ENCODE measurements at regions not wholly inside any gene's neighbourhood (a gene's known extent, or its start where the extent isn't known, plus 50 kb on each side); places are given as distances from the start of the nearest gene placed in this dataset.

DNA sequence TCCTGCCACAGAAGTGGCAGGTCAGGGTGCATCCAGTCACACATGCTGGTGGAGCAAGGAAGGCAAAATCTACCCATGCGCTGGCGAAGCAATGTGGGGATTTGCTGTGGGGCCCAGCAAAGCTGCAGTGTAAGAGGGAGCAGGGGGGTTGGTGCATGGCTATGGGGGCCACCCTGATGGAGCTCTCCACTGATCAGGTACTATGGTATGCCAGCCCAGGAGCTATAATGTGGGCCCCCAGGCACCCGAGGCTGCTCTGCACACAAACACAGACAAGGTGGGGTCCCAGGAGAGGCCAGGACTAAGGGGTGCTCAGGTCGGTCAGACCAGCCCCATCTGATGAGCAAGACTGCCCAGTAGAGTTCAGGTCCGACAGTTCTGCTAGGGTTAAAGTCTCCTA lies 213.5 kb downstream of the ZC3H11B start:
- no peak for DNase-seq (ENCODE audit: low spot score in 2 of 2, unreplicated experiment in 2 of 2)
- no peaks in the 10 kb centered on the region for H3K27me3 Mint-ChIP-seq (ENCODE audit: low read depth)
- H3K27ac Mint-ChIP-seq: no peak overlapping the region
- no peaks in the 10 kb centered on the region for H3K4me1 Mint-ChIP-seq
- peaks cover 16% of the 10 kb centered on the region for H3K36me3 Mint-ChIP-seq
- H3K4me3 Mint-ChIP-seq: no peak overlapping the region
- TF ChIP-seq, protein P1, sequence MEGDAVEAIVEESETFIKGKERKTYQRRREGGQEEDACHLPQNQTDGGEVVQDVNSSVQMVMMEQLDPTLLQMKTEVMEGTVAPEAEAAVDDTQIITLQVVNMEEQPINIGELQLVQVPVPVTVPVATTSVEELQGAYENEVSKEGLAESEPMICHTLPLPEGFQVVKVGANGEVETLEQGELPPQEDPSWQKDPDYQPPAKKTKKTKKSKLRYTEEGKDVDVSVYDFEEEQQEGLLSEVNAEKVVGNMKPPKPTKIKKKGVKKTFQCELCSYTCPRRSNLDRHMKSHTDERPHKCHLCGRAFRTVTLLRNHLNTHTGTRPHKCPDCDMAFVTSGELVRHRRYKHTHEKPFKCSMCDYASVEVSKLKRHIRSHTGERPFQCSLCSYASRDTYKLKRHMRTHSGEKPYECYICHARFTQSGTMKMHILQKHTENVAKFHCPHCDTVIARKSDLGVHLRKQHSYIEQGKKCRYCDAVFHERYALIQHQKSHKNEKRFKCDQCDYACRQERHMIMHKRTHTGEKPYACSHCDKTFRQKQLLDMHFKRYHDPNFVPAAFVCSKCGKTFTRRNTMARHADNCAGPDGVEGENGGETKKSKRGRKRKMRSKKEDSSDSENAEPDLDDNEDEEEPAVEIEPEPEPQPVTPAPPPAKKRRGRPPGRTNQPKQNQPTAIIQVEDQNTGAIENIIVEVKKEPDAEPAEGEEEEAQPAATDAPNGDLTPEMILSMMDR (IDR thresholded peaks at IDR 0.05; ENCODE audit: unreplicated experiment): no peak
- peaks cover 34% of the 10 kb centered on the region for H3K9me3 Mint-ChIP-seq

DNA sequence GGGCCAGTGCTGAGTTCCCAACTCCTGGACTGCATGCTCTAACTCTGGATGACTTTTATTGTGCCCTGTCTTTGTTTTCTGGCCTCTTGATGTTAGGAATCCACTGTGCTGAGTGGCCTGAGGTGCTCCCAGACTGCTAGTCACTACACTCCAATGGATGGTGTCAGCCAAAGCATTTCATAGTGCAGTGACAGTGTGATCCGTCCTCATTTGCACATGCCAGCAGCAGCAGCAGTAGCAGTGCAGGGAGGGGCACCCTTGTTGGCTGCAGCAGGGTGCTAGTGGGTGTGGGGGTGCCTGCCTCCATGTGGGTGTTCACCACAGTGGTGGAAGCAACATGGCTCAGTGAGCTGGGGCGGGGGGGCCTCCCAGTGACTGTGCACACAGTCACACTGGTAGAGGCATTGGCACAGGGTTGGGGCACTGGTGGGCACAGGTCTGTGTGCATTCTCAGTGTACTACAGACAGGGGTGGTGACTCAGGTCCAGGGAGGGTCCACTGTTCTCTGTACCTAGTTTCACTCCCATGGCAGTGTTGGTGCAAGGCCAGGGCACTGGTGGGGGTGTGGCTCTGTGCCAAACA lies 214.0 kb downstream of the ZC3H11B start:
- DNase-seq (ENCODE audit: low spot score in 2 of 2, unreplicated experiment in 2 of 2): no peak
- H3K27me3 Mint-ChIP-seq (ENCODE audit: low read depth): no peaks in the 10 kb centered on the region
- peaks cover 16% of the 10 kb centered on the region for H3K36me3 Mint-ChIP-seq

DNA sequence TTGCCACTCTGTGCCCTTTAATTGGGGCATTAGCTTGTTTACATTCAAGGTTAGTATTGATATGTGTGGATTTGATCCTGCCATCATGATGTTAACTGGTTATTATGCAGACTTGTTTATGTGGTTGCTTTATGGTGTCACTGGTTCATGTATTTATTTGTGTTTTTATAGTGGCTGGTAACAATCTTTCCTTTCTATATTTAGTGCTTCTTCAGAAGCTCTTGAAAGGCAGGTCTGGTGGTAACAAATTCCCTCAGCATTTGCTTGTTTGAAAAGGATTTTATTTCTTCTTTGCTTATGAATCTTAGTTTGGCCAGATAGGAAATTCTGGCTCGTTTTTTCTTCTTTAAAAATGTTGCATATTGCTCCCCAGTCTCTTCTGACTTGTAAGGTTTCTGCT lies 215.4 kb downstream of the ZC3H11B start:
- H3K4me1 Mint-ChIP-seq: no peaks in the 10 kb centered on the region
- H3K27me3 Mint-ChIP-seq (ENCODE audit: low read depth): no peaks in the 10 kb centered on the region
- TF ChIP-seq, protein P1 (IDR thresholded peaks at IDR 0.05; ENCODE audit: unreplicated experiment): no peak
- peaks cover 16% of the 10 kb centered on the region for H3K36me3 Mint-ChIP-seq
- H3K4me3 Mint-ChIP-seq: no peak overlapping the region
- peaks cover 41% of the 10 kb centered on the region for H3K9me3 Mint-ChIP-seq
- DNase-seq (ENCODE audit: low spot score in 2 of 2, unreplicated experiment in 2 of 2): no peak
- no peak overlapping the region for H3K27ac Mint-ChIP-seq

More for the DNA sequence above, 214.0 kb downstream of the ZC3H11B start:
- Mint-ChIP-seq H3K4me1 (no peaks in the 10 kb centered on the region), H3K27ac (no peak overlapping the region), H3K9me3 (peaks cover 37% of the 10 kb centered on the region), H3K4me3 (no peak overlapping the region)
- TF ChIP-seq, protein P1 (IDR thresholded peaks at IDR 0.05; ENCODE audit: unreplicated experiment): no peak

- peaks cover 8% of the 10 kb centered on the region for H3K36me3 Mint-ChIP-seq
- DNase-seq (ENCODE audit: low spot score in 2 of 2, unreplicated experiment in 2 of 2): no peak
- peaks cover 29% of the 10 kb centered on the region for H3K9me3 Mint-ChIP-seq
- no peak overlapping the region for H3K27ac Mint-ChIP-seq
- H3K4me1 Mint-ChIP-seq: peaks cover 21% of the 10 kb centered on the region
- no peak overlapping the region for H3K4me3 Mint-ChIP-seq
- TF ChIP-seq, protein P1 (IDR thresholded peaks at IDR 0.05; ENCODE audit: unreplicated experiment): no peak
- no peaks in the 10 kb centered on the region for H3K27me3 Mint-ChIP-seq (ENCODE audit: low read depth)
These were observed 217.6 kb downstream of the LYPLAL1 start for GRCh38 chr1:219391297-219391696.

GRCh38 chr1:219387211-219387610 lies 213.5 kb downstream of the LYPLAL1 start:
- no peak for DNase-seq (ENCODE audit: low spot score in 2 of 2, unreplicated experiment in 2 of 2)
- Mint-ChIP-seq H3K36me3 (no peaks in the 10 kb centered on the region), H3K4me3 (no peak overlapping the region), H3K27ac (peak overlapping the region; percentile 17), H3K27me3 (ENCODE audit: low read depth) (no peaks in the 10 kb centered on the region), H3K9me3 (peaks cover 8% of the 10 kb centered on the region), H3K4me1 (peaks cover 36% of the 10 kb centered on the region)
- TF ChIP-seq, protein P1 (IDR thresholded peaks at IDR 0.05; ENCODE audit: unreplicated experiment): no peak
